Activated CD4-positive, alpha-beta T cell treated with anti-CD3 and anti-CD28 coated beads for 36 hours (primary cell): ENCODE measurements at regions not wholly inside any gene's neighbourhood (a gene's known extent, or its start where the extent isn't known, plus 50 kb on each side); places are given as distances from the start of the nearest gene placed in this dataset.
"Not testable (repeated sequence)": the region's sequence is repeated elsewhere in the genome, so short reads cannot be mapped to it uniquely, and the experiment has no call there.

ENCODE experiments used
- ATAC-seq: fragments of 200-7000 bp; cut with Tn5 transposase; one replicate; pipeline ENCODE4 v1.10.0; 2021; ENCODE audit warnings: mild to moderate bottlenecking, moderate library complexity
- CTCF ChIA-PET: fragments of 350-600 bp; sonication (Branson Sonifier 250); formaldehyde crosslinking; loops from one replicate; lab custom pipeline; 2021; ENCODE audit warnings: antibody characterized with exemption; lab: Charles Lee
- POLR2A ChIA-PET: fragments of 350-600 bp; sonication (Branson Sonifier 250); formaldehyde crosslinking; loops from one replicate; lab custom pipeline; 2021; ENCODE audit warnings: antibody characterized with exemption, inconsistent platforms; lab: Charles Lee
- DNase-seq: peaks from one replicate; pipeline ENCODE4 v3.0.0-alpha.2; 2020
- H3K27ac Mint-ChIP-seq: one replicate; pipeline ENCODE4 v1.8.0; 2021; ENCODE audit warnings: mixed read lengths
- H3K27me3 Mint-ChIP-seq: one replicate; pipeline ENCODE4 v1.8.0; 2021; ENCODE audit warnings: mixed read lengths
- H3K36me3 Mint-ChIP-seq: one replicate; pipeline ENCODE4 v1.8.0; 2021; ENCODE audit warnings: low read depth, mixed read lengths
- H3K4me1 Mint-ChIP-seq: one replicate; pipeline ENCODE4 v1.8.0; 2021; ENCODE audit warnings: mixed read lengths
- H3K4me3 Mint-ChIP-seq: one replicate; pipeline ENCODE4 v1.8.0; 2021; ENCODE audit warnings: mild to moderate bottlenecking, moderate library complexity, mixed read lengths
- H3K9me3 Mint-ChIP-seq: one replicate; pipeline ENCODE4 v1.8.0; 2021; ENCODE audit warnings: low read depth, mixed read lengths
- intact Hi-C, 2 experiments: fragments of 100-400 bp; cut with DNase I in 1 of 2; cut with micrococcal nuclease in 1 of 2; formaldehyde crosslinking; loops; one replicate each; pipeline versions ENCODE4 v1.14.2 to v1.15.1; 2022 to 2024; cut with DNase I, micrococcal nuclease

DNA sequence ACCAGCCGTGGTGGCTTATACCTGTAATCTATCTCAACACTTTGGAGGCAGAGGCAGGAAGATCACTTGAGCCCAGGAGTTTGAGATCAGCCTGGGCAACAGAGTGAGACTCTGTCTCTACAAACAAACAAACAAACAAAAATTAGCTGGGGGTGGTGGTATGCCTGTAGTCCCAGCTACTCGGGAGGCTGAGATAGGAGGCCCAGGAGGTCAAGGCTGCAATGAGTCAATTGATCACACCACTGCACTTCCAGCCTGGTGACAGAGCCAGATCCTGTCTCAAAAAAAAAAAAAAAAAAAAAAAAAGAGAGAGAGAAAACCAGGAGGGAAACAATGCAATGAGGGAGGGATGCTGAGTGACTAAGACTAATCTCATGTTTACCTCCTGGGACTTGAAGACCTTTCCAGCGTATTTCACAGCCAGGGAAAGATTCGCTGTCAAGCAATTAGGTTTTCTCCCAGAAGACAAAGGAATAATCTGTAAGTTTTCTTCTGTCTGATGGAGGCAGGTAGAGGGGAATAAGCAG lies 51.1 kb upstream of the MIER3 start:
- no peak overlapping the region for H3K4me3 Mint-ChIP-seq
- peaks cover 12% of the 10 kb centered on the region for H3K27me3 Mint-ChIP-seq
- H3K27ac Mint-ChIP-seq: no peak overlapping the region
- ATAC-seq: no peak
- intact Hi-C loops: no loop called here
- H3K4me1 Mint-ChIP-seq: no peaks in the 10 kb centered on the region
- no peak for DNase-seq
- H3K36me3 Mint-ChIP-seq: no peaks in the 10 kb centered on the region
- ChIA-PET CTCF (interaction anchor here (0.7 kb wide), 1 partner anchor 296 kb away, joined by 4 read pairs; no protein-coding TSS in a partner anchor), POLR2A (no interaction called here)
- H3K9me3 Mint-ChIP-seq: no peaks in the 10 kb centered on the region

DNA sequence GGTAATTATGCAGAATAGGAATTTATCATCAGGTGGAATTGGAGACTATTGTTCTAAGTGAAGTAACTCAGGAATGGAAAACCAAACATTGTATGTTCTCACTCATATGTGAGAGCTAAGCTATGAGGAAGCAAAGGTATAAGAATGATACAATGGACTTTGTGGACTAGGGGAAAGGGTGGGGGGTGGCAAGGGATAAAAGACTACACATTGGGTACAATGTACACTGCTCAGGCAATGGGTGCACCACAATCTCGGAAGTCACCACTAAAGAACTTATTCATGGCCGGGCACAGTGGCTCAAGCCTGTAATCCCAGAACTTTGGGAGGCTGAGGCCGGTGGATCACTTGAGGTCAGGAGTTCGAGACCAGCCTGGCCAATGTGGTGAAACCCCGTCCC lies 51.6 kb upstream of the MIER3 start:
- CTCF ChIA-PET, POLR2A ChIA-PET, H3K27ac Mint-ChIP-seq, H3K4me3 Mint-ChIP-seq, H3K9me3 Mint-ChIP-seq, H3K36me3 Mint-ChIP-seq, intact Hi-C loops, ATAC-seq, DNase-seq, H3K4me1 Mint-ChIP-seq: not testable (repeated sequence)
- H3K27me3 Mint-ChIP-seq: peaks cover 12% of the 10 kb centered on the region

DNA sequence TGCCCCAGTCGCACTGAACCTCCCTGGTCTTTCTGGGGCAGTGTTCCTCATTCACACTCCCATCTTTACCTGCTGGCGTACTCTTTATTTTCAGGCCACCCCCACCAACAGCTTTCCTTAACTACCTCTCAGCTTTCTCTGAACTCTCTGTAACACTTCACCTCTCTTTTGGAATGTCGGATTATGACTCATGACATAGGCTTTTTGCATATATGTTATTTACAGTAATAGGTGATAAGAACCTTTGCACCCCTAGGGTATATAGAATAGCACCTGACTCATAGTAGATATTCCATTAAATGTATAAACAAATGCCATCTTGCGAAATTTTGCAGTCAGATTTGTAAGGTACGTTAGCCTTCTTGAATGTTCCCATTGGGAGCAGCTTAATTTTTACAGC lies 52.9 kb upstream of the MIER3 start:
- Mint-ChIP-seq H3K9me3 (no peaks in the 10 kb centered on the region), H3K36me3 (no peaks in the 10 kb centered on the region), H3K4me1 (no peaks in the 10 kb centered on the region), H3K27me3 (peaks cover 11% of the 10 kb centered on the region), H3K4me3 (no peak overlapping the region), H3K27ac (no peak overlapping the region)
- ATAC-seq: no peak
- intact Hi-C loops: no loop called here
- ChIA-PET POLR2A (no interaction called here), CTCF (no interaction called here)
- no peak for DNase-seq

DNA sequence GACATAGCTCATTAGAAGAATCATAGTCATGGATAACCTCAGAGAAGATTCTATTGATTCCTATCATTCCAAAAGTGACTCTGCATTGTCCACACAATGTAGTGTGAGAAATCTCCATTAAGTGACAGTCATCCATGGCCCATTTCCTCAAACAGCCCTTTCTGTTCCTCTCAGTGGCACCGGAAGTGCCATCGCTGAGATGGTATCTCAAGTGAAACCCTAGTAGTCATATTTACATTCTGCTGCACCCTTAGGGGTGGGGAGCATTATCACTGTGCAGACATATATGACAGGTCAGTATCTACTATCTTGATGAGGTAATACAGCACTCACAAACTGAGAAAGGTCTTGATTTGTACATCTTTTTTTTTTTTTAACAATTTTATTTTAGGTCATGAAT lies 55.4 kb upstream of the MIER3 start:
- no peaks in the 10 kb centered on the region for H3K9me3 Mint-ChIP-seq
- CTCF ChIA-PET: no interaction called here
- DNase-seq (no peak), ATAC-seq (no peak)
- POLR2A ChIA-PET: no interaction called here
- H3K27me3 Mint-ChIP-seq: peaks cover 2% of the 10 kb centered on the region
- H3K36me3 Mint-ChIP-seq: no peaks in the 10 kb centered on the region
- intact Hi-C loops: no loop called here
- no peak overlapping the region for H3K4me3 Mint-ChIP-seq
- H3K27ac Mint-ChIP-seq: no peak overlapping the region
- H3K4me1 Mint-ChIP-seq: no peaks in the 10 kb centered on the region

DNA sequence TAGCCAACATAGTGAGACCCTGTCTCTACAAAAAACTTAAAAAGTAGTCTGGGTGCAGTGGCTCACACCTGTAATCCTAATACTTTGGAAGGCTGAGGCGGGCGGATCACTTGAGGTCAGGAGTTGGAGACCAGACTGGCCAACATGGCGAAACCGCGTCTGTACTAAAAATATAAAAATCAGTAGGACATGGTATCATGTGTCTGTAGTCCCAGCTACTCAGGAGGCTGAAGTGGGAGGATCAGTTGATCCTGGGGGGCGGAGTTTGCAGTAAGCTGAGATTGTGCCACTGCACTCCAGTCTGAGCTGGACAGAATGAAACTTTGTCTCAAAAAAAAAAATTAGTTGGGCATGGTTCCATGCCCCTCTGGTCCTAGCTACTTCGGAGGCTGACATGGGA lies 57.9 kb upstream of the MIER3 start:
- ChIA-PET POLR2A (no interaction called here), CTCF (no interaction called here)
- no peak overlapping the region for H3K27ac Mint-ChIP-seq
- no peaks in the 10 kb centered on the region for H3K27me3 Mint-ChIP-seq
- H3K9me3 Mint-ChIP-seq: no peaks in the 10 kb centered on the region
- no peak overlapping the region for H3K4me3 Mint-ChIP-seq
- ATAC-seq: no peak
- intact Hi-C loops: no loop called here
- H3K4me1 Mint-ChIP-seq: no peaks in the 10 kb centered on the region
- DNase-seq: no peak
- no peaks in the 10 kb centered on the region for H3K36me3 Mint-ChIP-seq

DNA sequence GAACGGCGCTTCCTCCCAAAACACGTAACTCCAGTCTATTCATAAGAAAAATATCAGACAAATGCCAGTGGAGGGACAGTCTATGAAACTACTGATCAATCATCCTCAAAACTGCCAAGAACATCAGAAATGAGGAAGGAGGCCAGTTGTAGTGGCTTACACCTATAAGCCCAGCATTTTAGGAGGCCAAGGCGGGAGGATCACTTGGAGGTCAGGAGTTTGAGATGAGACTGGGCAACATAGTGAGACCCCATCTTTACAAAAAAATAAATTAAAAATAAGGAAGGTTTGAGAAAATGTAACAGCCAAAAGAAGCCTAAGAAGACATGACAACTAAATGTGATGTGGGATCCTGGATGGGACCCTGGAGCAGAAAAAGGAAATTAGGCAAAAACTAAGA lies 58.9 kb upstream of the MIER3 start:
- intact Hi-C loops: no loop called here
- CTCF ChIA-PET: no interaction called here
- Mint-ChIP-seq H3K4me1 (no peaks in the 10 kb centered on the region), H3K36me3 (no peaks in the 10 kb centered on the region), H3K27me3 (no peaks in the 10 kb centered on the region), H3K27ac (no peak overlapping the region), H3K4me3 (no peak overlapping the region), H3K9me3 (no peaks in the 10 kb centered on the region)
- ATAC-seq (no peak), DNase-seq (no peak)
- POLR2A ChIA-PET: no interaction called here

DNA sequence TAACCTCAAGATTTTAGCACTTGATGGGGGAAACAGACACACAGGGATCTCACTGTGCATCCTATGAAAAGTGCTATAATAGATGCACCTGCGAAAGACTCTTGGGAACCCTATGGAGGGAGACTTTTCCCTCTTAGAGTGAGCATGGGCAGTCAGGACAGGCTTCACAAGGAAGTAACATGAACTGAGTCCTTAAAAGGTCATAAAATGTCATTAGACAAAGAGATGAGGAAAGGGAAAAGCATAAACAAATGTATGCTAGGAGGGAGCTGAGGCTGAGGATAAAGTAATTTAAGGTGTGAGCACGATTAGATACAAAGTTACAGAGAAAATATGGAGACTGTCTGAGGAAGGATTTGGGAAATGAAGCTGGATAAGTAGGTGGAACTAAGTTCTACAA lies 60.6 kb upstream of the MIER3 start:
- no peaks in the 10 kb centered on the region for H3K27me3 Mint-ChIP-seq
- CTCF ChIA-PET: no interaction called here
- intact Hi-C loops: no loop called here

DNA sequence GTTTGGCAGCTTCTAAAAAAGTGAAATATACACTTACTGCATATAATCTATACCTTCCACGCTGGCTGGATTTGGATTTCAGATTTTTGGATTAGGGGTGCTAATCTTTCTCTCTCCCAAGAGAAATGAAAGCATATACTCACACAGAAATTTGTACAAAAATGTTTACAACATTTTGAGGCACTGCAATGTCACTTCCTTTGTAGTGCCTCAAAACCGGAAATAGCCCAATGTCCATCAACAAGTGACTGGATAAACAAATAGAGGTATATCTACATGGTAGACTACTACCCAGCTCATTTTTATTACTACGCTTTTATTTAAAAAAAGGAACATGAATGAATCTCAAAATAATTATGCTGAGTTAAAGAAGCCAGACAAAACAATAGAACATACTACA lies 74.0 kb upstream of the MIER3 start:
- CTCF ChIA-PET: no interaction called here

More for the DNA sequence above, 60.6 kb upstream of the MIER3 start:
- no peak overlapping the region for H3K4me3 Mint-ChIP-seq
- POLR2A ChIA-PET: no interaction called here
- H3K4me1 Mint-ChIP-seq: no peaks in the 10 kb centered on the region
- H3K36me3 Mint-ChIP-seq: no peaks in the 10 kb centered on the region
- DNase-seq (no peak), ATAC-seq (no peak)
- H3K27ac Mint-ChIP-seq: no peak overlapping the region
- H3K9me3 Mint-ChIP-seq: no peaks in the 10 kb centered on the region

DNA sequence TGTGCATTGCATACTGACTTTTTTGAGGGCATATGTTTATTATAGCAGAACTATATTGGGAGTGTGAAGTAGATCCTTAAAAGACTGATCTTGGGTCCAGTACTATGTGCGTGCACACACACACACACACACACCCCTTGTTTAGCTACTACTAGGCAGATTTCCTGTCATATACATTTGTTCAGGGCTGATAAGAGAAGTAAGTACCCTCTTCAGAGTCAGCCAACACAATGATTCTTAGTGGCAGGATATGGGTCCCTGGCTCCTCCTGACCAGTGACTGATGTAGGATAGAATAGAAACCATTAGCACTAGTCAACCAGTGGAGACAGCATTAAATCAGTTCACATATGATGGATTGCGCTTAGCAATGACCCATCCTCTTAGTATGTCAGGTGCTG lies 76.2 kb upstream of the MIER3 start:
- Mint-ChIP-seq H3K27ac (no peak overlapping the region), H3K4me1 (peaks cover 12% of the 10 kb centered on the region), H3K4me3 (no peak overlapping the region), H3K9me3 (no peaks in the 10 kb centered on the region), H3K27me3 (peaks cover 2% of the 10 kb centered on the region), H3K36me3 (no peaks in the 10 kb centered on the region)
- CTCF ChIA-PET: no interaction called here
- intact Hi-C loops: no loop called here
- no peak for DNase-seq
- POLR2A ChIA-PET: no interaction called here
- no peak for ATAC-seq

More for the DNA sequence above, 74.0 kb upstream of the MIER3 start:
- intact Hi-C loops: no loop called here
- Mint-ChIP-seq H3K4me1 (peaks cover 7% of the 10 kb centered on the region), H3K36me3 (no peaks in the 10 kb centered on the region), H3K27ac (no peak overlapping the region), H3K4me3 (no peak overlapping the region), H3K27me3 (no peaks in the 10 kb centered on the region), H3K9me3 (no peaks in the 10 kb centered on the region)
- DNase-seq (no peak), ATAC-seq (no peak)
- POLR2A ChIA-PET: no interaction called here

DNA sequence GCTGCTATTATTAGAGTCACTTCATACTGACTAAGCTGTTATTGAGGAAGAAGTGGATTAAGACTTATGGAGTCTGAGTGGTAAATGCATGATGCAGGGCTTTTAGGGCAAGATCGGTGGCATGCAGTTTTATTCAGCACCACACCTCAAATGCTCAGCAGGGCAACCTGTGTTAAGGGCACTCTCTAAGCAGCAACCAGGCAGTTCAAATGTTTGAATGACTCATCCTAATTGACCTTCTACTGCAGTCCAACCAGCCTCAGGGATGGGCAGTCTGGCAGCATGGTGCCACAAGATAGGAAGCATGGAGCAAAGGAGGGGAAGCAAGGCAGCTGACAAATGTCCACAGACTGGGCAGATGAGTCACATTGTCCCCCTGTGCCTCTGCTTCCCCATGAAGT lies 80.2 kb upstream of the MIER3 start:
- intact Hi-C loops: no loop called here
- H3K4me1 Mint-ChIP-seq: peaks cover 12% of the 10 kb centered on the region
- ChIA-PET CTCF (interaction anchor here (0.7 kb wide), 1 partner anchor 131 kb away, joined by 3 read pairs; no protein-coding TSS in a partner anchor), POLR2A (no interaction called here)
- no peak for DNase-seq
- H3K4me3 Mint-ChIP-seq: no peak overlapping the region
- ATAC-seq: no peak
- peaks cover 2% of the 10 kb centered on the region for H3K27me3 Mint-ChIP-seq
- H3K36me3 Mint-ChIP-seq: no peaks in the 10 kb centered on the region
- H3K27ac Mint-ChIP-seq: no peak overlapping the region
- H3K9me3 Mint-ChIP-seq: no peaks in the 10 kb centered on the region

DNA sequence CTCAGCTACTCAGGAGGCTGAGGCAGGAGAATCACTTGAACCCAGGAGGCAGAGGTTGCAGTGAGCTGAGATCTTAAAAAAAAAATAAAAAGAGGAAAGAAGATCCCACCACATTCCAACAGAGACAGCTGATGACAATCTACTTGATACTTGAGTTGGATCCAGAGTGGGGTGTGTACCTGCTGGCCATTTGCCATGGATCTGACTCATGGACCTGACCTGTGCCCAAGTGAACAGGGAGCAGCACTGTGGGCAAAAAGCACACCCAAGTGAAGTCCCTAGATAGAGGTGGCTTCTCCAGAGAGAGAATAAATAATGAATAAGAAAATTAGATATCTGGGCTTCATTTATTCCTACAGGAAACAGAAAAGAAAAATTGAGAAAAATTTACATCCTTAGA lies 81.2 kb upstream of the MIER3 start:
- Mint-ChIP-seq H3K27me3 (peaks cover 2% of the 10 kb centered on the region), H3K36me3 (no peaks in the 10 kb centered on the region), H3K4me3 (no peak overlapping the region), H3K4me1 (peaks cover 12% of the 10 kb centered on the region), H3K27ac (no peak overlapping the region), H3K9me3 (no peaks in the 10 kb centered on the region)
- intact Hi-C loops: no loop called here
- ChIA-PET POLR2A (no interaction called here), CTCF (no interaction called here)
- ATAC-seq (no peak), DNase-seq (no peak)

DNA sequence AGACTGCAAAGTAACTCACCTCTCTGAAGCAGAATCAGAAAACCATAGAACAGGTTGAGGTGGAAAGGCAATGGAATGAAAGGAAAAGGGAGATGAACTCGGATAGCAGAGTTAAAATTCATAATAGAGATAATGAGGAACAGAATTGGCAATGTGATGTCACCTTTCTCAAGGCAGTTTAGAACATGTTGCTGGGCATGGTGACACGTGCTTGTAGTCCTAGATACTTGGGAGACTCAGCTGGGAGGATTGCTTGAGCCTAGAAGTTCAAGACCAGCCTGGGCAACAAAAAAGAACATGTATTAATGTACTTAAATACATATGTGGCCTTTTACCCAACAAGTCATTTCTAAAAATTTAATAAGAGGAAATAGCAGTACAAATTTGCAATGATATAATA lies 81.6 kb upstream of the MIER3 start:
- Mint-ChIP-seq H3K36me3 (no peaks in the 10 kb centered on the region), H3K27me3 (peaks cover 2% of the 10 kb centered on the region), H3K27ac (no peak overlapping the region), H3K4me1 (peaks cover 12% of the 10 kb centered on the region), H3K4me3 (no peak overlapping the region), H3K9me3 (no peaks in the 10 kb centered on the region)
- intact Hi-C loops: no loop called here
- POLR2A ChIA-PET: no interaction called here
- CTCF ChIA-PET: no interaction called here
- DNase-seq: no peak
- no peak for ATAC-seq
